DOHH2 (cell line): ENCODE measurements at regions not wholly inside any gene's neighbourhood (a gene's known extent, or its start where the extent isn't known, plus 50 kb on each side); places are given as distances from the start of the nearest gene placed in this dataset.

ENCODE experiments used
- EZH2phosphoT487 ChIP-seq: fragments of 200-600 bp; sonication (generic); IDR thresholded peaks from 2 replicates; pipeline ENCODE4 v1.6.1; 2017; ENCODE audit warnings: borderline replicate concordance, mild to moderate bottlenecking, antibody characterized with exemption, low read length, moderate library complexity, mixed read lengths
- TF ChIP-seq, protein P1 (sequence below): fragments of 200-600 bp; sonication (generic); IDR thresholded peaks from one replicate; pipeline ENCODE4 v1.5.1; 2014; ENCODE audit warnings: antibody characterized with exemption, mild to moderate bottlenecking, low read depth, low read length; ENCODE audit not compliant: poor library complexity, severe bottlenecking

DNA sequence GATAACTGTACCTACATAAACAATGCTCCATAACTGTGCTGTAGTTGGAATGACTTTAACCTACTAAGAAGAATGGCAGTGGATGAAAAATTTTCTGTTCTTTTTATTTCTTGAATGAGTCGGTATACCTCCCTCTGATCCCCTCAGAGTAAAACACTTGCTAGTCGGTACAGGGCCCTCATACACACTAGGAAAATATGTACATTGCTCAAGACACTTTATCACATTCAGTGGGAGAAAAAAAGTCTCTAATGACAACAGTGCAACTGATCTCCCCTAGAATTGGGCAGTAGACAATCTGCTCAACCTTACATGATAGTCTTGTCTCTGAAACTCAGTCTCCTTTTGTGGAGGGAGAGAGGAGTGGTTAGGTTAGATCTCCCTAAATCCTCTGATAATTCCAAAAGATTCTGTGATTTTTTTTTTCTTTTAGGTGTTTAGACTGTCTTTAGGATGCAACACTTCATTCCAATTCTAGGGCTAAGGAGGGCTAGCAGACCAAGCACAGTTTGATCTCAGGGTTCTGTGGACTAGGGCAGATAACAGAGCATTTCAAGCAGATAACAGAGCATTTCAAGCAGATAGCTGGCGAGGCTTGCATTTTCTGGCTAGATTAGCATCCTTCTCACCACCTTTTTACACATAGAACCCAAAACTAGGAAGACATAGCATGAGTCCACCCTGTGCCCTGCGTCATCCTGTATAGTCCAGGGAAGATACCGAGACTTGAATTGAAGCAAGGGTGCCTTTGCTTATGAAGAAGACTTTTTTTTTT is 100.3 kb upstream of the TNFAIP3 start:
- TF ChIP-seq, protein P1, sequence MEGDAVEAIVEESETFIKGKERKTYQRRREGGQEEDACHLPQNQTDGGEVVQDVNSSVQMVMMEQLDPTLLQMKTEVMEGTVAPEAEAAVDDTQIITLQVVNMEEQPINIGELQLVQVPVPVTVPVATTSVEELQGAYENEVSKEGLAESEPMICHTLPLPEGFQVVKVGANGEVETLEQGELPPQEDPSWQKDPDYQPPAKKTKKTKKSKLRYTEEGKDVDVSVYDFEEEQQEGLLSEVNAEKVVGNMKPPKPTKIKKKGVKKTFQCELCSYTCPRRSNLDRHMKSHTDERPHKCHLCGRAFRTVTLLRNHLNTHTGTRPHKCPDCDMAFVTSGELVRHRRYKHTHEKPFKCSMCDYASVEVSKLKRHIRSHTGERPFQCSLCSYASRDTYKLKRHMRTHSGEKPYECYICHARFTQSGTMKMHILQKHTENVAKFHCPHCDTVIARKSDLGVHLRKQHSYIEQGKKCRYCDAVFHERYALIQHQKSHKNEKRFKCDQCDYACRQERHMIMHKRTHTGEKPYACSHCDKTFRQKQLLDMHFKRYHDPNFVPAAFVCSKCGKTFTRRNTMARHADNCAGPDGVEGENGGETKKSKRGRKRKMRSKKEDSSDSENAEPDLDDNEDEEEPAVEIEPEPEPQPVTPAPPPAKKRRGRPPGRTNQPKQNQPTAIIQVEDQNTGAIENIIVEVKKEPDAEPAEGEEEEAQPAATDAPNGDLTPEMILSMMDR, result no peak
- TF ChIP-seq EZH2phosphoT487, result no peak
